A673 (cell line): ENCODE measurements at regions not wholly inside any gene's neighbourhood (a gene's known extent, or its start where the extent isn't known, plus 50 kb on each side); places are given as distances from the start of the nearest gene placed in this dataset.

ENCODE experiments used
- EZH2 ChIP-seq: fragments of 200-600 bp; sonication (generic); IDR thresholded peaks from 2 replicates; pipeline ENCODE4 v1.6.1; 2017; ENCODE audit warnings: borderline replicate concordance, low read depth, mild to moderate bottlenecking, mixed read lengths, antibody characterized with exemption, low read length; ENCODE audit not compliant: poor library complexity, severe bottlenecking
- TF ChIP-seq, protein P1 (sequence below): fragments of 300-800, 200-600 bp; sonication (generic); conservative IDR thresholded peaks from 2 replicates; pipeline ENCODE4 v1.5.1; 2017; ENCODE audit warnings: low read depth, mild to moderate bottlenecking, antibody characterized with exemption, low read length, moderate library complexity, mixed read lengths

GRCh38 chr7:52320610-52321009 is 714.8 kb upstream of the POM121L12 start:
- TF ChIP-seq, protein P1, sequence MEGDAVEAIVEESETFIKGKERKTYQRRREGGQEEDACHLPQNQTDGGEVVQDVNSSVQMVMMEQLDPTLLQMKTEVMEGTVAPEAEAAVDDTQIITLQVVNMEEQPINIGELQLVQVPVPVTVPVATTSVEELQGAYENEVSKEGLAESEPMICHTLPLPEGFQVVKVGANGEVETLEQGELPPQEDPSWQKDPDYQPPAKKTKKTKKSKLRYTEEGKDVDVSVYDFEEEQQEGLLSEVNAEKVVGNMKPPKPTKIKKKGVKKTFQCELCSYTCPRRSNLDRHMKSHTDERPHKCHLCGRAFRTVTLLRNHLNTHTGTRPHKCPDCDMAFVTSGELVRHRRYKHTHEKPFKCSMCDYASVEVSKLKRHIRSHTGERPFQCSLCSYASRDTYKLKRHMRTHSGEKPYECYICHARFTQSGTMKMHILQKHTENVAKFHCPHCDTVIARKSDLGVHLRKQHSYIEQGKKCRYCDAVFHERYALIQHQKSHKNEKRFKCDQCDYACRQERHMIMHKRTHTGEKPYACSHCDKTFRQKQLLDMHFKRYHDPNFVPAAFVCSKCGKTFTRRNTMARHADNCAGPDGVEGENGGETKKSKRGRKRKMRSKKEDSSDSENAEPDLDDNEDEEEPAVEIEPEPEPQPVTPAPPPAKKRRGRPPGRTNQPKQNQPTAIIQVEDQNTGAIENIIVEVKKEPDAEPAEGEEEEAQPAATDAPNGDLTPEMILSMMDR = no peak
- no peak for TF ChIP-seq EZH2
